Peyer's patch (tissue), 4 donors: ENCODE measurements at regions not wholly inside any gene's neighbourhood (a gene's known extent, or its start where the extent isn't known, plus 50 kb on each side); places are given as distances from the start of the nearest gene placed in this dataset.

Source experiments
- POLR2A ChIP-seq, 2 donors: fragments of 450-650 bp; IDR thresholded peaks; one replicate each; pipeline ENCODE4 v1.5.1; 2017; ENCODE audit warnings: antibody characterized with exemption in 2 of 2, mild to moderate bottlenecking in 2 of 2, moderate library complexity in 2 of 2
- TF ChIP-seq, protein P1 (sequence below), 6 experiments: fragments of 450-650 bp in 4 of 6; fragments of 200-600 bp in 2 of 6; sonication (generic) in 1 of 6; IDR thresholded peaks; one replicate each; pipeline ENCODE4 v1.5.1; 2017 to 2019; ENCODE audit warnings: antibody characterized with exemption in 6 of 6, mild to moderate bottlenecking in 3 of 6, moderate library complexity in 1 of 6

DNA sequence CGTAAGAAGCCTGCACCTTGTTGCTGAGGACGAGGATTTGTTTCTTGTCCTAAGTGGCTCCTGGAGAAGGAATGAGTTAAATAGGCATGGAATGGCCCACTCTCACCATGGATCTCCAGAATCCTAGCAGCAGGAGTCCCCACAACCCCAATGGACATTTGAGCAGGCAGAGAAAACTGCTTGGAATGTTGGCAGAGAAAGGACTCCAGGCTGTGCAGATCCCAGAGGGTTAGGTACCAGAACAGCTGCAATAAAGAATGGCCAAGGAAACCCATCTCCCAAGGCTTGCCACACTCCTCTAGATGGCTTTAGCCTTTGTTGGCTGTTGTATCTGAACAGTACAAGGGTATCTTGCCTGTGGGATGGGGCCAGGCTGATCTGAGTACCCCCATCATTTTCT, 1415.7 kb upstream of the ADGRB3 start:
- TF ChIP-seq, protein P1, sequence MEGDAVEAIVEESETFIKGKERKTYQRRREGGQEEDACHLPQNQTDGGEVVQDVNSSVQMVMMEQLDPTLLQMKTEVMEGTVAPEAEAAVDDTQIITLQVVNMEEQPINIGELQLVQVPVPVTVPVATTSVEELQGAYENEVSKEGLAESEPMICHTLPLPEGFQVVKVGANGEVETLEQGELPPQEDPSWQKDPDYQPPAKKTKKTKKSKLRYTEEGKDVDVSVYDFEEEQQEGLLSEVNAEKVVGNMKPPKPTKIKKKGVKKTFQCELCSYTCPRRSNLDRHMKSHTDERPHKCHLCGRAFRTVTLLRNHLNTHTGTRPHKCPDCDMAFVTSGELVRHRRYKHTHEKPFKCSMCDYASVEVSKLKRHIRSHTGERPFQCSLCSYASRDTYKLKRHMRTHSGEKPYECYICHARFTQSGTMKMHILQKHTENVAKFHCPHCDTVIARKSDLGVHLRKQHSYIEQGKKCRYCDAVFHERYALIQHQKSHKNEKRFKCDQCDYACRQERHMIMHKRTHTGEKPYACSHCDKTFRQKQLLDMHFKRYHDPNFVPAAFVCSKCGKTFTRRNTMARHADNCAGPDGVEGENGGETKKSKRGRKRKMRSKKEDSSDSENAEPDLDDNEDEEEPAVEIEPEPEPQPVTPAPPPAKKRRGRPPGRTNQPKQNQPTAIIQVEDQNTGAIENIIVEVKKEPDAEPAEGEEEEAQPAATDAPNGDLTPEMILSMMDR (IDR thresholded peaks at IDR 0.05), result no peak
- TF ChIP-seq POLR2A (IDR thresholded peaks at IDR 0.05), result no peak
